EH (cell line): ENCODE measurements at regions not wholly inside any gene's neighbourhood (a gene's known extent, or its start where the extent isn't known, plus 50 kb on each side); places are given as distances from the start of the nearest gene placed in this dataset.

Experiments
- DNase-seq: peaks from one replicate; pipeline ENCODE4 v3.0.0-alpha.2; 2015; ENCODE audit warnings: low read depth

GRCh38 chr10:70966646-70967553 is 78.5 kb upstream of the PCBD1 start:
- DNase-seq, result peak; percentile 3

DNA sequence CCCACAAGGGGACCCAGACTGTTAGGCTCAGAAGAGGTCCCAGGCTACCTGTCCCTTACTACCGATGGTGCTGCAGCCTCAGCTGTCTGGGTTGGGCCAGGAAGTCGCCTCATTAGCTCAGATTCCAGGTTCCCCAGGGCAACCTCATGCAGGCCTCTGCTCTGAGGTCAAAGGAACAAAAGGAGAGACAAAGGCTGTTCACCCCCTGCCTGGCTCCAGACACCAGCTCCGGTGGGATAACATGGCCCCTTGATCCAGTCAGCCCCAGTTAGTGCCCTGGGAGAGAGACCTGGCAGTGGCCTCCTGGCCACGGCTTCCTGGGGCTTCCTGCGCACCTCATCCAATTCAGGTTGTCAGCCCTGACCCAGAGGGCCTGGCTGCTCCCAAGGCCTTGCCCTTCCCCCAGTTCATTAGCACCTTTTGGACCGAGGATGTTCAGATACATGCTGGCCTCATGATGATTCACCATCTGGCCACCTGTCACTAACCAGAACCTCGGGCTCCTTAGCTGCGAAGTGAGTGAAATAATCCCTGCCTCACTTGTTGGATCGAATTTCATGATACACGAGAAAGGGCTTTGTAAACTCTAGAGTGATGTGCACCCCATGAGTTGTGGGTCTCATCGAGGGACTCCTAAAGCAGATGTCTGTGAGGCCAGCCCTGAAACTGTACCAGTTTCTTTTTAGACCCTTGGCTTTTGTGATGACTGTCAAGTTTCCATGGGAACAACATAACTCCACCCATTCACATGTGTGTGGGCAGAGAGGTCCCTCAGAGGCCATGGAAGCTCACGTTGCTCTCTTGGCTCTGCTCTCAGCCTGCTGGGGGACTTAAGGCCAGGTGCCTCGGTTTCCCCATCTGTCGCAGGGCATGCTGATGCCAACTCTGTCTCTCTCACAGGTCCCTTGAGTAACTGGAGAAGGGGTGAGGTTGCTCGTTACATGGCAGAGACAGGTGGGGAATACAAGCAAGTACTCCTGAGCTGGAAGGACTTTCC is 79.5 kb upstream of the PCBD1 start:
- DNase-seq, result peak; percentile 14

GRCh38 chr10:70969188-70969587 is 80.8 kb upstream of the PCBD1 start:
- DNase-seq, result no peak

GRCh38 chr10:70970830-70971229 is 82.5 kb upstream of the PCBD1 start:
- peak; percentile 39 for DNase-seq

DNA sequence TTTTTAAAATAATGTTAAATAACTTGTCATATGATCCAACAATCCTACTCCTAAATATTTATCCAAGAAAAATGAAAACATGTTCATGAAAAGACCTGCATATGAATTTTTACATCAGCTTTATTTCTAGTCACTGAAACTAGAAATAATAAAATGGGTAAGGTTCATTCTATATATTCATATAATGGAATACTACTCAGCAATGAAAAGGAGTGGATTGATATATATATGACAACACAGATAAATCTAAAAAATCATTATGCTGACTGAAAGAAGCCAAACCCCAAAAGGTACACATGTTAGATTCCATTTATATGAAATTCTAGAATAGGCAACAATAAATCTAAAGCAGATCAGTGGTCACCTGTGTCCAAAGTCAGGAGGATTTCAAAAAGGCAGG is 84.9 kb upstream of the PCBD1 start:
- DNase-seq, result no peak

GRCh38 chr10:70974351-70974901 is 86.1 kb upstream of the PCBD1 start:
- peak; percentile 44 for DNase-seq

DNA sequence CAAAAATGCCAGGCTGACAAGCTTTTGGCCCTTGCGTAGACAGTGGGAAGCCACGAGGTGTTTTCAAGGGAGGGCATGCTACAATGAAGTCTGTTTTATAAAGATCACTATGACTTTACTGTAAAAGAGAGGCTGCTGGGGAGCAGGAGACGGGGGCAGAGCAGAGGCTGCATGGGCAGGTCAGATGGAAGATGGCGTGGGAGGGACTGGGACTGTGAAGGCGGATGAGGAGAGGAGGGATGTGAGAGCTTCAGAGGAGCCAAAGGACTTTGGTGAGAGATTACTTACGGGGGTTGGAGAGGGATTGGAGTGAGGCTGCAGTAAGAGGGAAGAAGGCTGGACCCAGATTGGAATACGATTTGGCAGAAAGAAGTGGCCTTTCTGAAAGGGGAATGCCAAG is 86.6 kb upstream of the PCBD1 start:
- DNase-seq, result no peak

DNA sequence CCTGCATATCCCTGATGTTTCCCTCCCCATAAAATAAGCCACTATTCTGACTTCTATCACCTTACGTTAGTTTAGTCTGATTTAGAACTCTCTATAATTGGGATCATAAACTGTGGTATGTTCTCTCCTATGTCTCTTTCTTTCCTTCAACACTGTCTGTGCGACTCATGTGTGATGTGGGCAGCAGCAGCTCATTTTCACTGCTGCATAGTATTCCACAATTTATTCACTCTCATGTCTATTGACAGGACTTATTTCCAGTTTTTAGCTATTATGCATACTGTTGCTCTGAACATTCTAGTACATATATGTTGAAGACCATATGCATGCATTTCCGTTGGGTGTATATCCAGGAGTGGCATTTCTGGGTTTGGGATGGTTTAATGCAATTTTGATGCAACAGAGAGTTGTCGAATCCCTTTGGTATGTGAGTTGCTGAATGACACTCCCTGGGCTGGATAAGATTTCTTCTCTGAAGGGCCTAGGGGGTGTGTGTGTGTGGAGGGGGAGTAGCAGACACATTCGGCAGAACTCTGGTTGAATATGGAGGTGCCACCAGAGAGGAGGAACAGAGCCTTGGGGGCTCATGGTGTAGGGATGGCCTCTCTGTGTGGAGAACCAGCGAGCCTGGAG is 87.8 kb upstream of the PCBD1 start:
- DNase-seq, result no peak

- no peak for DNase-seq
These were observed 89.3 kb upstream of the PCBD1 start for GRCh38 chr10:70977625-70978024.

- no peak for DNase-seq
These were observed 89.8 kb upstream of the PCBD1 start for GRCh38 chr10:70978181-70978580.

GRCh38 chr10:70978816-70979480 is 90.6 kb upstream of the PCBD1 start:
- DNase-seq, result no peak

DNA sequence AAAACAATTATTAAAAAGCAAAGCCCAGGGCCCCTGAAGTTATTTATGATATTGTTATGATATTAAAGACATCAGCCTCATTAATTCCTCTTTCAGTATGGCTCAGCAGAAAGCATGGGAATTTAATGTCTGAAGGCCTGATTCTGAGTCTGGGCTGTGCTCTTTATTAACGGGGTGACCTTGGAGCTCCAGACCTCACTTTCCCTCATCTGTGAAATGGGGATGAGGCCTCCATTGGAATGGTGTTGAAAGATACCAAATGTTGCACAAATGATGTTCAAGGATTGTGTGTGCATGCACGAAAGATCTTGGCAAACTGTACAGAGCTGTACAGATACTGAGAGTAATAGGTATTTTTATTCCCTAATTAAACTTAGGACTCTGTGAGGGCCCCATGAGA is 92.3 kb upstream of the PCBD1 start:
- no peak for DNase-seq

DNA sequence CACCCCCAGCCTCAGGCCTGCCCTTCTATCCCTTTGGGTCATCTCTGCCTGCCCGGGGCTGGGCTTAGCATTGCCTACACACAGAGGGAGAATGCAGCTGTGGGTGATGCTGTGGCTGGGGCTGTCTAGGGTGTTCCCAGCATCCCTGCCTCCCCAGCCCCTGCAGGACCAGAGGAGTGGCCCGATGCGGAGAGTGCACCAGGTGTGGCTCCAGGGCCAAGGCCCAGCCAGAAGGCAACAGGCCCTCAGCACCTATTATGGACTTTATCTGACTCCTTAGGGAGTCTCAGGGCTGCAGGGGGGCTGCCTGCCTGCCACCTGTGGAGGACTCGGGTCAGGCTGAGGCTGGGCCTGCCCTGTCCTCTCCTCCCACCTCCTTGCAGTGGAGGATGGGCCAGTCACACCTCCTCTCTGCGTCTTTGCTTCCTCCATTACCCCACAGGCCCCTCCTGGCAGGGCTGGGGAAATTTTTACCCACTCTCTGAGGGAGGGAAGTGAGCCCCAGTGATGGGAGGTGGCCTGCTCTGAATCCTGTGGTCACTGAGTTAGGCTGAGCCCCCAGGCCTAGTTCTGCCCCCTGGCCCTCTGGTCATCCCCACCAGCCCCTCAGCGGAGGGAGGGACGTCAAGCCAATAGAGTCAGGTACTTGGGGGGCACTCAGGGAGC is 92.9 kb upstream of the PCBD1 start:
- DNase-seq, result no peak

- DNase-seq, result no peak
These were observed 93.6 kb upstream of the PCBD1 start for GRCh38 chr10:70981936-70982335.

GRCh38 chr10:70982443-70982842 is 94.1 kb upstream of the PCBD1 start:
- DNase-seq, result peak; percentile 26

- peak; percentile 5 for DNase-seq
These were observed 96.8 kb upstream of the PCBD1 start for GRCh38 chr10:70984986-70985722.

DNA sequence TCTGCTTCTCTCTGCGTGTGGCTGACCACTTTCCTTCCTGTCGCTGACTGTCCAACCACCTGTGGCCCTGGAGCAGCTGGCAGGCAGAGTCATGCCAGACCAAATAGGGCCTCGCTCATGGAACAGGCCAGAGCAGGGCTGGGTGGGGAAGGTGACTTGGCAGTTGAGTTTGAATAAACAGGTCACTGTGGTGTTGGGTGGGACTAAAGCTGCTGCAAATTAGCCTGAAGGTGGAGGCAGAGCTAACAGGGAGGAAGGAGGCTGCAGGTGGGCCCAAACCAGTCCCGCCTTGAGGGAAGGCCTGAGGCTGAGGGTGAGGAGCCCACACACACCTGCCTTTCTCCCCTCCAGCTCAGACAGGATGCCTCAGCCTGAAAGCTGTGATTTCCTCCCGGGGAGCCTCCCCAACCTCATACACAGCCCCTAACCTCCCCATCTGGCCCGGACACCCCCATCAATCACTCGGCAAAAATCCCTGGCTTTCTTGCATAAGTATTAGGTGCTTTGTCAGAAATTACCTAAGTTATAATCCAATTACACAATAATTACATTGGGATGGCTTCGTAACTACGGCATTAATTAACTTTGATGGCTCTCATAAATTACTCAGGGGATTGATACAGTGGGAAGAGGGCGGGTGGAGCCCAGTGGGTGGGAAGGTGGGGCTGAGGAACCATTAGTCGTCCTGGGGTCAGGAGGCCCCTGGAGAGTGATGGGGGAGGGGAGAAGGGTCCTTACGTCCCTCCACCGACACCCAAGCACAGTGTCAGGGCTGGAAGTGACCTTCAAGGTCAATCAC is 97.7 kb upstream of the PCBD1 start:
- no peak for DNase-seq

DNA sequence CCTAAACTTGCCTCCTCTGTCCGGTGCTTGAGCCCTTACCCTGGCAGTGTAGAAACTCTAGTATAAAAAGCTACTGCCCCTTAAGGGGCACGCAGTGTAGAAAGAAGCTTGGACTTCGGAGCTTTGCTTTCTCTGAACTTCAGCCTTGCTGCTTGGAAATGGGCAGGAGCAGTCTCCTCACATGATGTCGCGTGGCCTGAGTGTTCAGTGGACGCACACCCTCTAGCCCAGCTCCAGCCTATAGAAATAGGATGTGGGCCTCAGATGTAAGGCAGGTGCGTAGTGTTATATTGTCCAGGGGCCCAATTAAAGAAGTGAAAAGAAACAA is 98.2 kb upstream of the PCBD1 start:
- no peak for DNase-seq

DNA sequence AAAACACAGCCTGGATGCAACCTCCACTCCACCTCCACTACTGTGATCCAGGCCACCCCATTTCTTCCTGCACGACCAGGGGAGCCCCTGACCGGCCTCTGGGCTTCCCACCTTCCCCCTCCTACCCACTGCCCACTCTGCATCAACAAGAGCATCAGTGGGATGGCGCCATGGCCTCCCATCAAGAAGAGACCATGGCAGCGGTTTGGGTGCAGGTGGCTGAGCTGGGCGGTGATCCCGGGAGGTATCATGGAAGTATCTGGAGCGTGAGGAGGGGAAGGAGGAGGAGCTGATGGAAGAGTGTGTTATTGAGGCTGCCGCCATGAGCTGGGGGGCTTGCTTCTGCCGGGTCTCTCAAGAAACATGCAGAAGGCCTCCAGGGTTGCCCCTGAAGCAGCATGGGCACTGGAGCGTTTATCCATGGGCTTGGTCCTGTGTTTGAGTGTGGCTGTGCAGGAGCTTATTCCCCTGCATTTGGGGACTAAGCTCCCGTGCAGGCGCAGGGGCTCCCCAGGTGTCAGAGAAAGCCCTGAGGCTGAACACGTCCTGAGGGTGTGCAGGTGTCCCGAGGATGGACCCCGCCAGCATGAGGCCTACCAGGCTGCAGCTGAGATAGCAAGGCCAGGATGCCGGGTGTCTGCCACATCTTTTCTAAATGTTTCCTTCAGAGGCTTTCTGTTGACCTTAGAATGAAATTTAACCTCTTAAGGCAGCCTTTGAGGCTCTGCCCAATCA is 99.2 kb upstream of the PCBD1 start:
- DNase-seq, result no peak
